ENCODE measurements at regions not wholly inside any gene's neighbourhood (a gene's known extent, or its start where the extent isn't known, plus 50 kb on each side); places are given as distances from the start of the nearest gene placed in this dataset.

DNA sequence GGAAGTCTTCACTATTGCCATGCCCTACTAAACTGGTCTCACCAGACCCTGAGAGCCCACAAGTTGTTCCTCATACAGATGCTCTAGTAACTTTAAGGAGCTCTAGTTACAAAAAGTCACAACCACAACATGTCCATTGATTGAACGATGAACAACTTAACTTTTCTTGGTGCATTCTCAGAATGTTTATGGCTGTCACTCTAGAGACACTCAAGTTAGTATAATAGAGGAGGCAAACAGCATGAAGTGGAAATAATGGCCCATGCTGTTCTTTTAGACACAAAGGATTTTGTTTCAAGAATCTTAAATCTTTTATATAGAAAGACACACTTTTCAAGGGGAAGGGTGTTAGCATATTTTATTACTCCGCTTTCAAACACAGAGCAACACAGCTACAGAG, 934.4 kb downstream of the HACE1 start:
- DNase-seq (ENCODE audit: low spot score) = no peak
- TF ChIP-seq, protein P1, sequence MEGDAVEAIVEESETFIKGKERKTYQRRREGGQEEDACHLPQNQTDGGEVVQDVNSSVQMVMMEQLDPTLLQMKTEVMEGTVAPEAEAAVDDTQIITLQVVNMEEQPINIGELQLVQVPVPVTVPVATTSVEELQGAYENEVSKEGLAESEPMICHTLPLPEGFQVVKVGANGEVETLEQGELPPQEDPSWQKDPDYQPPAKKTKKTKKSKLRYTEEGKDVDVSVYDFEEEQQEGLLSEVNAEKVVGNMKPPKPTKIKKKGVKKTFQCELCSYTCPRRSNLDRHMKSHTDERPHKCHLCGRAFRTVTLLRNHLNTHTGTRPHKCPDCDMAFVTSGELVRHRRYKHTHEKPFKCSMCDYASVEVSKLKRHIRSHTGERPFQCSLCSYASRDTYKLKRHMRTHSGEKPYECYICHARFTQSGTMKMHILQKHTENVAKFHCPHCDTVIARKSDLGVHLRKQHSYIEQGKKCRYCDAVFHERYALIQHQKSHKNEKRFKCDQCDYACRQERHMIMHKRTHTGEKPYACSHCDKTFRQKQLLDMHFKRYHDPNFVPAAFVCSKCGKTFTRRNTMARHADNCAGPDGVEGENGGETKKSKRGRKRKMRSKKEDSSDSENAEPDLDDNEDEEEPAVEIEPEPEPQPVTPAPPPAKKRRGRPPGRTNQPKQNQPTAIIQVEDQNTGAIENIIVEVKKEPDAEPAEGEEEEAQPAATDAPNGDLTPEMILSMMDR (IDR thresholded peaks at IDR 0.05) = no peak
- no peak overlapping the region for H3K4me3 ChIP-seq
- no peak overlapping the region for H3K27ac ChIP-seq

DNA sequence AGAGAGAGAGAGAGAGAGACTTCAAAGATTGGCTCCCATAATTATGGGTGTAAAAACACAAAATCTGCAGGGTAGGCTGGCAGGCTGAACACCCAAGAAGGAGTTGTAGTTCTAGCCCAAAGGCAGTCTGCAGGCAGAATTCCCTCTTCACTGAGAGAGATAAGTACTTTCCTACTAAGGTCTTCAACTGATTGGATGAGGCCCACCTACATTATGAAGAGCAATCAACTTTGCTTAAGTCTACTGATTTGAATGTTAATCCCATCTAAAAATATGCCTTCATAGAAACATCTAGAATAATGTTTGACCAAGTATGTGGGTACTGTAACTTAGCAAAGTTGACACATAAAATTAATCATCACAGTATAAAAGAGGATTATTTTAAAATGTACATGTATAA, 949.7 kb downstream of the HACE1 start:
- DNase-seq (ENCODE audit: low spot score) = no peak
- Histone ChIP-seq H3K27ac (no peak overlapping the region), H3K4me3 (no peak overlapping the region)
- TF ChIP-seq, protein P1 (IDR thresholded peaks at IDR 0.05) = no peak

DNA sequence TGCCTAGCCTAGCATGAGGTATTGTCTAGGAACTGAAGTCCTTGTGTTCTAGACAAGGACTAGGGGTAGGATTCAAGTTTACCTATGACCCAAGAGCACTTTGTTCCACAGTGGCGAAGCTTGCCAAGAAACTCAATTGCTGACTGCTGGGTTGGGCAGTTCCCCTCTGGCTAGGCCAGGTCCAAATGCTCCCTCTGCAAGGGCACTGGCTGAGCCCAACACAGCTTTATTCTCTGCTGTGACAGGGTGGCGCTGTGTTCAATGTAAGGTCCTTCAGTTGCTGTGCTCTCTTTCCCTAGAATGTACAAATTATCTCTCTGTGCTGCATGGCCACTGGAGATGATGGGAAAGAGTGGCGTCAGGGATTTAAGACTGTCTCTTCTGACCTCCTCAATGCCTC, 950.8 kb downstream of the HACE1 start:
- DNase-seq (ENCODE audit: low spot score) = no peak
- Histone ChIP-seq H3K27ac (no peak overlapping the region), H3K4me3 (no peak overlapping the region)
- TF ChIP-seq, protein P1 (IDR thresholded peaks at IDR 0.05) = no peak

GRCh38 chr6:103895136-103895535, 964.6 kb downstream of the HACE1 start:
- H3K4me3 ChIP-seq = no peak overlapping the region
- no peak for DNase-seq (ENCODE audit: low spot score)
- no peak overlapping the region for H3K27ac ChIP-seq
- TF ChIP-seq, protein P1 (IDR thresholded peaks at IDR 0.05) = no peak

GRCh38 chr6:103893141-103893581, 966.6 kb downstream of the HACE1 start:
- no peak overlapping the region for H3K27ac ChIP-seq
- H3K4me3 ChIP-seq = no peak overlapping the region
- DNase-seq (ENCODE audit: low spot score) = no peak
- TF ChIP-seq, protein P1 (IDR thresholded peaks at IDR 0.05) = no peak

GRCh38 chr6:103886951-103887350, 972.8 kb downstream of the HACE1 start:
- DNase-seq (ENCODE audit: low spot score) = no peak
- Histone ChIP-seq H3K4me3 (no peak overlapping the region), H3K27ac (no peak overlapping the region)
- TF ChIP-seq, protein P1 (IDR thresholded peaks at IDR 0.05) = no peak

- Histone ChIP-seq H3K4me3 (no peak overlapping the region), H3K27ac (no peak overlapping the region)
- no peak for DNase-seq (ENCODE audit: low spot score)
- TF ChIP-seq, protein P1 (IDR thresholded peaks at IDR 0.05) = no peak
These were observed 974.3 kb downstream of the HACE1 start for GRCh38 chr6:103885446-103885845.
